ENCODE measurements at regions not wholly inside any gene's neighbourhood (a gene's known extent, or its start where the extent isn't known, plus 50 kb on each side); places are given as distances from the start of the nearest gene placed in this dataset.

DNA sequence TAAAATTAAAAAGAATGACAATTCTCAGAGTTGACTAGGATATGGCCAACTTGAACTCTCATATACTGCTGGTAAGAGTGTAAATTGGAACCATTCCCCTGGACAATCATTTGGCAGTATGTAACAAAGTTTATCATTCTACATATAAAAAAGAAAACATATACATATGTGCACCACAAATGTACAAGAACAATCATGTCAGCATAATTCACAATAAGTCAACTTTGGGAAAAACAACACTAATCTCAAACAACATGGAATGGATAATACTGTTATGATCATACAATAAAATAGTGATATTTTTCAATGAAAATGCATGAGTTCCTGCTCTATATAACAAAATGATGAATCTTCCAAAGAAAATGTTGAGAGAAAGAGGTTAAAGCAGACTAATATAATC is 1078.7 kb upstream of the EPHA7 start:
- intact Hi-C loops (cut with DNase I; ENCODE audit: low total_unique reads), result no loop called here
- H3K4me3 ChIP-seq, result no peak overlapping the region
- no peaks in the 10 kb centered on the region for H3K27me3 ChIP-seq
- DNase-seq (no peak), ATAC-seq (no peak)
- TF ChIP-seq POLR2A (IDR thresholded peaks at IDR 0.05), result no peak
- TF ChIP-seq, protein P1, sequence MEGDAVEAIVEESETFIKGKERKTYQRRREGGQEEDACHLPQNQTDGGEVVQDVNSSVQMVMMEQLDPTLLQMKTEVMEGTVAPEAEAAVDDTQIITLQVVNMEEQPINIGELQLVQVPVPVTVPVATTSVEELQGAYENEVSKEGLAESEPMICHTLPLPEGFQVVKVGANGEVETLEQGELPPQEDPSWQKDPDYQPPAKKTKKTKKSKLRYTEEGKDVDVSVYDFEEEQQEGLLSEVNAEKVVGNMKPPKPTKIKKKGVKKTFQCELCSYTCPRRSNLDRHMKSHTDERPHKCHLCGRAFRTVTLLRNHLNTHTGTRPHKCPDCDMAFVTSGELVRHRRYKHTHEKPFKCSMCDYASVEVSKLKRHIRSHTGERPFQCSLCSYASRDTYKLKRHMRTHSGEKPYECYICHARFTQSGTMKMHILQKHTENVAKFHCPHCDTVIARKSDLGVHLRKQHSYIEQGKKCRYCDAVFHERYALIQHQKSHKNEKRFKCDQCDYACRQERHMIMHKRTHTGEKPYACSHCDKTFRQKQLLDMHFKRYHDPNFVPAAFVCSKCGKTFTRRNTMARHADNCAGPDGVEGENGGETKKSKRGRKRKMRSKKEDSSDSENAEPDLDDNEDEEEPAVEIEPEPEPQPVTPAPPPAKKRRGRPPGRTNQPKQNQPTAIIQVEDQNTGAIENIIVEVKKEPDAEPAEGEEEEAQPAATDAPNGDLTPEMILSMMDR (IDR thresholded peaks at IDR 0.05 in 4 of 5, conservative IDR thresholded peaks at IDR 0.05 in 1 of 5), result no peak
- no peak overlapping the region for H3K27ac ChIP-seq
- H3K36me3 ChIP-seq, result no peaks in the 10 kb centered on the region
- no peaks in the 10 kb centered on the region for H3K4me1 ChIP-seq
- no peaks in the 10 kb centered on the region for H3K9me3 ChIP-seq
- in situ Hi-C loops (cut with MboI; ENCODE audit: low sequenced_read_pairs in 4 of 4), result no loop called here

DNA sequence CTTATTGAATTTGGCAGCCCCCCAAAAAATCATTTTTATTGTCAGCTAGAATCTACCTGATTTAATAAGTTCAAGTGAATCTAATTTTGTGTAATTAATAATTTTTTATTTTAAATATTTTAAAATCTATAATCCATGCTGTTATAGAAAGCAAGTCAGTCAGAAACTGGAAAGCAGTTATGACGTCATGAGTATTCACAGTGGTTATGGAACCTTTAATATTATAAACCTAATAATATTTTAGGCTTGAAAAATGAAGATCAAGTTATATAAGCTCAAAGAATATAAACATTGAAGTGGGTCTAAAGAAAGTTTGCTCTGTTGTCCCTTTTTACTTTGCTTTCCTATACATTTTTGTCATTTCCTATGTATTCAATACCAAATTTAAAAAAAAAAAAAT is 1075.1 kb upstream of the EPHA7 start:
- H3K4me1 ChIP-seq, result no peaks in the 10 kb centered on the region
- no peak for TF ChIP-seq POLR2A (IDR thresholded peaks at IDR 0.05)
- TF ChIP-seq, protein P1 (IDR thresholded peaks at IDR 0.05 in 4 of 5, conservative IDR thresholded peaks at IDR 0.05 in 1 of 5), result no peak
- intact Hi-C loops (cut with DNase I; ENCODE audit: low total_unique reads), result no loop called here
- H3K27ac ChIP-seq, result no peak overlapping the region
- no peak for ATAC-seq
- H3K4me3 ChIP-seq, result no peak overlapping the region
- DNase-seq, result no peak
- no peaks in the 10 kb centered on the region for H3K9me3 ChIP-seq
- H3K36me3 ChIP-seq, result no peaks in the 10 kb centered on the region
- H3K27me3 ChIP-seq, result no peaks in the 10 kb centered on the region
- in situ Hi-C loops (cut with MboI; ENCODE audit: low sequenced_read_pairs in 4 of 4), result no loop called here

DNA sequence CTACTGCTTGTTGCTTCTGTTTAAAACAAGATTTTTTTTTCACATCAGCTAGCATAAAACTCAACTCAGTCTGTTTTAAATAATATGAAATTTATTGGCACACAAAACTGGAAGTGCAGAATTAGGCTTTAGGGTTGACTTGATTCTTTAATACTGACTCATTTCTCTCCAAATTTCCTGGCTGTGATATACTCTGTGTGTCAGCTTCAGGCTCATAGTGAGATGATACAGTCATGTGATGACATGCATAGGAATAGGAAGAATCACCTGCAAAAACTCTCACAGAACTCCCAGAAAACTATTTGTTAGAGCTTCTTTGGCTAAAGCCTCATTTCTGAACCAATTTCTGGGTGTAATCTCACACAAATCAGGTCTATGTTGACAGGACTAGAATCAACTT is 1068.0 kb upstream of the EPHA7 start:
- in situ Hi-C loops (cut with MboI; ENCODE audit: low sequenced_read_pairs in 4 of 4), result no loop called here
- no peak for ATAC-seq

DNA sequence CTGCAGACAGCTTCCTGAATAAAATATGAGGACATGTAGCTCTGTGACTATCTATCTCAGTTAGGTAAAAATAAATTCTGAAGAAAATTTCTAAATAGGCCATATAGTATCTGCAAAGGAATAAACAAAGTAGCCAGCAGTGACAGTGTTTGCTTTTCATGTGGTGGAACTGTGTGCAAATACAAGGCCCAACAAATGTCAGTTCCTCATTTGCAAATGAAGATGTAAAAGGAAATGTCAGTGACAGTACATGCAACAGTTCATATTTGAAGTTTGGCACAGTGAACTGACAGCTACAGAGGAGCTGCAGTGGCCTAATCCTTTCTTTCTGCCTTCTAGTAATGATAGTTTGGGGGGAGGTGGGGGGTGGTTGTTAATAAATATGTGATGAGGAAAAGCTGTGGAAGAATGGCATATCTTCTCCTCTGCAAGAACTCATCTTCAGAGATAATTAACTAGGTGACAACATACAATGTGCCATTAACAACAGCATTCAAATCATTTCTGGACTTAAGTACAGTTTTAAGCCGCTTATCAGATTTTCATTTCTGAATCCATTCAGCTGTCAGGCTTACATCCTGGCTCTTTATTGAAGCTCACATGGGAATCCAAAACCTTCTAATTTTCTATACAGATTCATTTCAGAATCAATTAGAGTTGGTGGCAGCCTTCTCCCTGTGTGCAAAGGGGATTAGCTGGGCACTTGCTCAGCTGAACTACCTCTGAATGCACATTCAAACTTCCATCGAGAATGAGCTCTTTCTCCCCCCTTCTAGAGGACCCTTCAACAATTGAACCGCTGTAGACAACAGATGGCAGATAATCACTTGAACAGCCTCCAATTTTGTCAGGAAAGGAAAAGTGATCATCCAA is 1059.0 kb upstream of the EPHA7 start:
- in situ Hi-C loops (cut with MboI; ENCODE audit: low sequenced_read_pairs in 4 of 4) (no loop called here), intact Hi-C loops (cut with DNase I; ENCODE audit: low total_unique reads) (no loop called here)
- ATAC-seq (no peak), DNase-seq (no peak)
- H3K9me3 ChIP-seq, result peaks cover 0 to 5% (median 0%) of the 10 kb centered on the region in 3 donors
- no peak for TF ChIP-seq POLR2A (IDR thresholded peaks at IDR 0.05)
- TF ChIP-seq, protein P1 (IDR thresholded peaks at IDR 0.05 in 4 of 5, conservative IDR thresholded peaks at IDR 0.05 in 1 of 5), result no peak
- no peaks in the 10 kb centered on the region for H3K27me3 ChIP-seq
- H3K4me3 ChIP-seq, result no peak overlapping the region
- H3K27ac ChIP-seq, result no peak overlapping the region
- no peaks in the 10 kb centered on the region for H3K36me3 ChIP-seq
- no peaks in the 10 kb centered on the region for H3K4me1 ChIP-seq

More for the DNA sequence above, 1068.0 kb upstream of the EPHA7 start:
- H3K4me1 ChIP-seq, result no peaks in the 10 kb centered on the region
- H3K27ac ChIP-seq, result no peak overlapping the region
- no peak for TF ChIP-seq POLR2A (IDR thresholded peaks at IDR 0.05)
- TF ChIP-seq, protein P1 (IDR thresholded peaks at IDR 0.05 in 4 of 5, conservative IDR thresholded peaks at IDR 0.05 in 1 of 5), result no peak
- no peaks in the 10 kb centered on the region for H3K27me3 ChIP-seq
- DNase-seq, result no peak
- H3K9me3 ChIP-seq, result no peaks in the 10 kb centered on the region
- H3K4me3 ChIP-seq, result no peak overlapping the region
- no peaks in the 10 kb centered on the region for H3K36me3 ChIP-seq
- intact Hi-C loops (cut with DNase I; ENCODE audit: low total_unique reads), result no loop called here

All from gastrocnemius medialis (tissue), 4 donors.